ENCODE measurements at regions not wholly inside any gene's neighbourhood (a gene's known extent, or its start where the extent isn't known, plus 50 kb on each side); places are given as distances from the start of the nearest gene placed in this dataset.

DNA sequence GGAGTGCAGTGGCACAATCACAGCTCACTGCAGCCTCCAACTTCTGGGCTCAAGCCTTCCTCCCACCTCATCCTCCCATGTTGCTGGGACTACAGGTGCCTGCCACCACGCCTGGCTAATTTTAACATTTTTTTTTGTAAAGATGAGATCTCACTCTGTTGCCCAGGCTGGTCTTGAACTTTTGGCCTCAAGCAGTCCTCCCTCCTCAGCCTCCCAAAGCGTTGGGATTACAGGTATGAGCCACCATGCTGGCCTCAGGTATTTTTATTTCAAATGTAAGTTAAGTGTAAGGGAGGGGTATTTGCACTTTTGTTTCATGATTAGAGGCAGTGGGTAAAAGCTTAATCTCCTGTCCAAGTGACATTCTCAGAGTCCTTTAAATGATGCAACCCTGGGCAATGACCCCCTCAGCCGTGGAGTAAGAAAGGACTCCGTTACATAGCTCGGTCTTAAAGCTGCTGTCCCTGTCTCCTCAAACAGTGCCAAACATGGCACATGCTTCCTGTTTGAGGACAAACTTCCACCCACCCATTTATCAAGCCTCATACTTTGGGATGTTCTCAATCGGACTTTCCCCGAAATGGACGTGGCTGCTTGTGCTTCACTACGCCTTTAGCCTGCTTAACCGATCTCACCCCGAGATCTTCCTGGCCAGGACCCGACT lies 296.1 kb downstream of the BAMBI start:
- Histone ChIP-seq H3K27me3 (ENCODE audit: insufficient read depth, low read length, poor library complexity, severe bottlenecking) (no peaks in the 10 kb centered on the region), H3K9ac (ENCODE audit: low read depth, low read length, poor library complexity, severe bottlenecking) (no peak overlapping the region), H4K20me1 (ENCODE audit: insufficient read depth, low read length, poor library complexity, severe bottlenecking) (no peaks in the 10 kb centered on the region), H3K9me3 (ENCODE audit: insufficient read depth, low read depth, low read length) (no peaks in the 10 kb centered on the region), H3K9me2 (replicated peaks; ENCODE audit: low read depth, low read length) (no peaks in the 10 kb centered on the region), H3K36me3 (ENCODE audit: insufficient read depth, low read length) (no peaks in the 10 kb centered on the region), H3K4me3 (ENCODE audit: low read length, poor library complexity, severe bottlenecking) (no peak overlapping the region), H3K79me2 (ENCODE audit: insufficient read depth, low read length) (no peaks in the 10 kb centered on the region), H3F3A (ENCODE audit: low read depth) (no peaks in the 10 kb centered on the region), H3K4me1 (ENCODE audit: insufficient read depth, low read length, poor library complexity, severe bottlenecking) (no peaks in the 10 kb centered on the region), H2AFZ (ENCODE audit: low read length) (no peak overlapping the region), H3K4me2 (ENCODE audit: low read depth, low read length, poor library complexity, severe bottlenecking) (no peak overlapping the region)
- TF ChIP-seq, protein P1, sequence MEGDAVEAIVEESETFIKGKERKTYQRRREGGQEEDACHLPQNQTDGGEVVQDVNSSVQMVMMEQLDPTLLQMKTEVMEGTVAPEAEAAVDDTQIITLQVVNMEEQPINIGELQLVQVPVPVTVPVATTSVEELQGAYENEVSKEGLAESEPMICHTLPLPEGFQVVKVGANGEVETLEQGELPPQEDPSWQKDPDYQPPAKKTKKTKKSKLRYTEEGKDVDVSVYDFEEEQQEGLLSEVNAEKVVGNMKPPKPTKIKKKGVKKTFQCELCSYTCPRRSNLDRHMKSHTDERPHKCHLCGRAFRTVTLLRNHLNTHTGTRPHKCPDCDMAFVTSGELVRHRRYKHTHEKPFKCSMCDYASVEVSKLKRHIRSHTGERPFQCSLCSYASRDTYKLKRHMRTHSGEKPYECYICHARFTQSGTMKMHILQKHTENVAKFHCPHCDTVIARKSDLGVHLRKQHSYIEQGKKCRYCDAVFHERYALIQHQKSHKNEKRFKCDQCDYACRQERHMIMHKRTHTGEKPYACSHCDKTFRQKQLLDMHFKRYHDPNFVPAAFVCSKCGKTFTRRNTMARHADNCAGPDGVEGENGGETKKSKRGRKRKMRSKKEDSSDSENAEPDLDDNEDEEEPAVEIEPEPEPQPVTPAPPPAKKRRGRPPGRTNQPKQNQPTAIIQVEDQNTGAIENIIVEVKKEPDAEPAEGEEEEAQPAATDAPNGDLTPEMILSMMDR (conservative IDR thresholded peaks at IDR 0.05; ENCODE audit: low read length) = no peak
- no peak for TF ChIP-seq EZH2phosphoT487 (IDR thresholded peaks at IDR 0.05; ENCODE audit: borderline replicate concordance)

DNA sequence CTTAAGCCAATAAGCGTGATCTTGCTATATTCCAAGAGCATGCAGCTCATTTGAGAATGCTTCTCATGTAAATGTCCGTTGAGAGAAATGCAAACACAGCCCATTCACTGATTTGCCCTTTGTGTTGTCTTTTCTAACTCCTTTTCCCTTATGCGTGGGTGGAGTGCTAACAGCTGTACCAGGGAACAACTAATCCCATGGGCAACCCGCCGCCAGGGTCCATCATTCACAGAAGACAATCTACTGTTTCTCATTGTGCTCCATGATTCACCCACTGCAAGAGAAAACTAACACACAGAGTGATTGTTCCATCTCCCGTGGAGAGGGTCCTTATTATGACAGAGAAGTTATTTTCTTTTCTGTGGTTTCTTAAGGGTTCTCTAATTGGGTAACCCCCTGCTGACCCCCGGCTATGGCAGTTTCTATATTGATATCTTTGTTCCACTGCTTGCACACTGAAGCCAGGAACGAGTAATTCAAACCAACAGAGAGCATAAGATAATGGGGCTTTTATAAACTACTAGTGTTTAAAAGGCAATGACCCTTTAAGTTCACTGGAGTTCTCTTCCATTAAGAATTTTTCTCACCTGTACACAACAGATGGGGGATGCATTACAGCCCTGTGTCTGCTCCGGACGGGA lies 298.7 kb downstream of the BAMBI start:
- H3K4me2 ChIP-seq (ENCODE audit: low read depth, low read length, poor library complexity, severe bottlenecking) = no peak overlapping the region

GRCh38 chr10:28977518-28977917 lies 300.2 kb downstream of the BAMBI start:
- no peaks in the 10 kb centered on the region for H3K36me3 ChIP-seq (ENCODE audit: insufficient read depth, low read length)
- H3F3A ChIP-seq (ENCODE audit: low read depth) = no peaks in the 10 kb centered on the region
- no peak for TF ChIP-seq EZH2phosphoT487 (IDR thresholded peaks at IDR 0.05; ENCODE audit: borderline replicate concordance)
- TF ChIP-seq, protein P1 (conservative IDR thresholded peaks at IDR 0.05; ENCODE audit: low read length) = no peak

More for the DNA sequence above, 298.7 kb downstream of the BAMBI start:
- TF ChIP-seq, protein P1 (conservative IDR thresholded peaks at IDR 0.05; ENCODE audit: low read length) = no peak
- TF ChIP-seq EZH2phosphoT487 (IDR thresholded peaks at IDR 0.05; ENCODE audit: borderline replicate concordance) = no peak
- no peaks in the 10 kb centered on the region for H3K9me3 ChIP-seq (ENCODE audit: insufficient read depth, low read depth, low read length)
- no peak overlapping the region for H2AFZ ChIP-seq (ENCODE audit: low read length)
- no peaks in the 10 kb centered on the region for H3K27me3 ChIP-seq (ENCODE audit: insufficient read depth, low read length, poor library complexity, severe bottlenecking)
- no peak overlapping the region for H3K4me3 ChIP-seq (ENCODE audit: low read length, poor library complexity, severe bottlenecking)
- no peaks in the 10 kb centered on the region for H3K4me1 ChIP-seq (ENCODE audit: insufficient read depth, low read length, poor library complexity, severe bottlenecking)
- H3K9ac ChIP-seq (ENCODE audit: low read depth, low read length, poor library complexity, severe bottlenecking) = no peak overlapping the region
- H3K9me2 ChIP-seq (replicated peaks; ENCODE audit: low read depth, low read length) = no peaks in the 10 kb centered on the region
- H4K20me1 ChIP-seq (ENCODE audit: insufficient read depth, low read length, poor library complexity, severe bottlenecking) = no peaks in the 10 kb centered on the region
- H3K36me3 ChIP-seq (ENCODE audit: insufficient read depth, low read length) = no peaks in the 10 kb centered on the region
- H3K79me2 ChIP-seq (ENCODE audit: insufficient read depth, low read length) = no peaks in the 10 kb centered on the region
- no peaks in the 10 kb centered on the region for H3F3A ChIP-seq (ENCODE audit: low read depth)

More at GRCh38 chr10:28977518-28977917, 300.2 kb downstream of the BAMBI start:
- H3K27me3 ChIP-seq (ENCODE audit: insufficient read depth, low read length, poor library complexity, severe bottlenecking) = no peaks in the 10 kb centered on the region
- H4K20me1 ChIP-seq (ENCODE audit: insufficient read depth, low read length, poor library complexity, severe bottlenecking) = no peaks in the 10 kb centered on the region
- H3K4me2 ChIP-seq (ENCODE audit: low read depth, low read length, poor library complexity, severe bottlenecking) = no peak overlapping the region
- no peaks in the 10 kb centered on the region for H3K9me3 ChIP-seq (ENCODE audit: insufficient read depth, low read depth, low read length)
- H3K79me2 ChIP-seq (ENCODE audit: insufficient read depth, low read length) = no peaks in the 10 kb centered on the region
- H3K9me2 ChIP-seq (replicated peaks; ENCODE audit: low read depth, low read length) = no peaks in the 10 kb centered on the region
- no peak overlapping the region for H3K9ac ChIP-seq (ENCODE audit: low read depth, low read length, poor library complexity, severe bottlenecking)
- no peak overlapping the region for H3K4me3 ChIP-seq (ENCODE audit: low read length, poor library complexity, severe bottlenecking)
- no peaks in the 10 kb centered on the region for H3K4me1 ChIP-seq (ENCODE audit: insufficient read depth, low read length, poor library complexity, severe bottlenecking)
- H2AFZ ChIP-seq (ENCODE audit: low read length) = no peak overlapping the region

Data from Loucy (cell line).